Stimulated activated CD4-positive, alpha-beta T cell treated with anti-CD3 and anti-CD28 coated beads, Interleukin-1b, Interleukin-23, amount 100 ng/mL, for 1 hour (primary cell): ENCODE measurements at regions not wholly inside any gene's neighbourhood (a gene's known extent, or its start where the extent isn't known, plus 50 kb on each side); places are given as distances from the start of the nearest gene placed in this dataset.
A peak's percentile ranks its signal among the peaks of the same experiment; 100 is the strongest.
"Not testable (repeated sequence)": the region's sequence is repeated elsewhere in the genome, so short reads cannot be mapped to it uniquely, and the experiment has no call there.

Source experiments
- DNase-seq, 2 donors: peaks; one replicate each; pipeline ENCODE4 v3.0.0-alpha.2; 2020; ENCODE audit warnings: low read depth in 2 of 2

DNA sequence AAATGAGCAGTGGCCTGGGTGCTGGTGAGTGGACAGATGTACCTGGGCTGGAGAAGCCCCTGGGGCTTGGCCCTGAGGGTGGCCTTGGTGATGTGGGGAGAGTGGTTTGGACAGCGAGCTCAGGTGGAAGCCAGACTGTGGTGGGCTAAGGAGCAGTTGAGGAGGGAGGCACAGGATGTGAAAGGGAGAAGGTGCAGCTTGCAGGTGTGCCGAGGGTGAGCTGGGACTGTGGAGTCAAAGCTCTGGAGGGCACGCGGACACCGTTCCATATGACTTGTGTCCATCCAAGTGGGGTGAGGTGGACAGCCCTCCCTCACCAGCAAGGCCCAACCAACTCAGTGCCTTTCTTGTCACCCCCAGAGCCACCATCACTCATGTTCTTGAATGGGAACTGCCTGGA, 170.8 kb upstream of the ZNF267 start:
- DNase-seq: no peak

DNA sequence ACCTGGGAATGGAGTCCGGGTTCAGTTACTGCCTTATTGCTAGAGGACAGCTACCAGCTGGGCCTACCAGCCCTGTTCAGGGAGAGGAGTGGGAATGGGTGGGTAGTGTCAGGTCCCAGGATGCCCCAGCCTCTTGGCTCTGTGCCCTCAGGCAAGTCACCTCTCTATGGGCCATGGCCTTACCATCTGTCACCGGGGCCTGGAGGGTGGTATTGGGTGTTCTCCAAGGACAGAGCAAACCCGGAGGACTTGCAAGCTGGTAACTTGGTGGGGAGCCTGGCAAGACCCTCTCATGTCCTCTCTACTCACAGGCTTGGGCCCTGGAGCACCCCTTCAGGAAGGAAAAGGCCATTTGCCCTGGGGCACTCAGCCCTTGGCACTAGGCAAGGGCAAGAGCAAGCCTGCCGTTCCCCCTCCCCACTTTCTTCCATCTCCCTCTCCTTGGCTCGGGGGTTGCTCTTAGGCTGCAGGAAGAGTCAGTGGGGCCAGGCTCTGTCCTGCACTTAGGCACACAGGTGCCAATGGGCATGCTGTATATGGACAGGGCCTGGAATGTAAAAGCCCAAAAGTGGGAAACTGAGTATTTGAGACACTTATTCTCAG, 170.0 kb upstream of the ZNF267 start:
- no peak for DNase-seq

DNA sequence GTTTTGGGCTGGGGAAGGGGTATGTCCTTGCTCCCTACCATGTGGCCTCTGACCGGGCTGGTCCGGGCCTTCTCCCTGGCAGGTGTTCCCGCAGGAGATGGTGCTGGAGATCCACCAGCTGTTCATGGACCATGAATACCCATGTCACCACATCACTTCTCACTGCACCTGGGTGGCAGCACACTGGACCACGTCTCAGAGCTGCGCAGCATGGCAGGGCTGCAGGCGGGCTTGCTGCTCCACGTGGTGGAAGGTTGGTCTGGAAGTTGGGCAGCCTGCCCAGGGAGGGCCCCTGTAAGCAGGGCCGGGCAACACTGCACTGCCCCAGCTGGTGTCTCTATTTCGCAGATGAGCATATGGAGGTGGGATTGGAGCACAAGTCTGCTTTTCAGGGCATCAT, 169.5 kb upstream of the ZNF267 start:
- no peak for DNase-seq

DNA sequence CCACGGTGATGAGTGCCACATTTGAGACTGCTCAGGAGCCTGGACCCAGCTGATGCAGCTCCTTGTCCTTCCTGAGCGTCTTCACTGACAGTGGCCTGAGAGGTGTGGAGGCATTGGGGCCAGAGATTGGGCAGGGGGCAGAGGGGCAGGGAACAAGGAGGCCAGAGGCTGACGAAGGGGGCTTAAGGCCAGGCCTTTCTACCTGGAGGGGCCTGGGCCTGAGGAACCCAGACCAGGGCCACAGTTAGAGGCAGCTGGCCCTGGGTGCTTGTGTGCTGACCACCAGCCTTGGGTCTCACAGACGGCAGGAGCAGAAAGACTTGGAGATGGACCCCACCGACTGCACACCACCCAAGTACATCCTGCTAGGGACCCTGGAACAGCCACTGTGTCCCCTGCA, 168.2 kb upstream of the ZNF267 start:
- DNase-seq: no peak

DNA sequence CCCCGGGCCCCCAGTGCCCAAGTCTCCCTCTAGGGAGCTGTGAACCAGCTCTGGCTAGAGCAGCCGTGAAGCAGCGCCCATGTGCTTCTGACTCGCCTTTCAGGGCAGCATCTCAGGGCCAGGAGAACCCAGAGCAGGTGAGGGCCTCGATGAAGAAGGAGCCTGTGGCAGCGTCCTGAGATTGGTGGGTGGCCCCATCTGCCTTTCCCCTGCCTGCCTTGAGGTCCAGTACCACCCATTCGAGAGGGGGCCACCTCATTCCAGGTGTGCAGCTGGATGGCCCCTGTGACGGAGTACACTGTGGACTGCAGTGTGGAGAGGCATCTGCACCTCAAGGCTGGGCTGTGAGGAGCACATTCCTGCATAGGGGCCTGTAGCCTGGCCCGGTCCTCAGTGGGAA, 167.3 kb upstream of the ZNF267 start:
- DNase-seq: no peak

DNA sequence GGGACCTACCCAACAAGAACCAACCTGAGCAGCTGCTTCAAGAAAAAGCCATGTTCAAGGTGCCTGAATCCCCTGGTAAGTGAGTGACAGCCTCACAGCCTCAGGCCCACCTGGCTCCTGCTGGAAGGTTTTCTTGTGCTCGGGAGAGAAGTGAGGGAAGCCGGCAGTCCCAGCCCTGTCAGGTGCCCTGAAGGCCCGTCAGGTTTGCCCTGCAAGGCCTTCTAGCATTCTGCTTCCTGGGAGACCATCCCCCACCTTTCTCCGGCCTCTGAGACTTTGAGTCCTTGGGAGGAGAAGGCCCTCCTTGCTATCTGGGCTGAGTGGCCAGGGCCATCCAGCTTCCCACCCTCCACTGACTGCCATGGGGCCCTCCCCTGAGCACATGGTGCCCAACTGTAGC, 166.7 kb upstream of the ZNF267 start:
- DNase-seq: no peak

DNA sequence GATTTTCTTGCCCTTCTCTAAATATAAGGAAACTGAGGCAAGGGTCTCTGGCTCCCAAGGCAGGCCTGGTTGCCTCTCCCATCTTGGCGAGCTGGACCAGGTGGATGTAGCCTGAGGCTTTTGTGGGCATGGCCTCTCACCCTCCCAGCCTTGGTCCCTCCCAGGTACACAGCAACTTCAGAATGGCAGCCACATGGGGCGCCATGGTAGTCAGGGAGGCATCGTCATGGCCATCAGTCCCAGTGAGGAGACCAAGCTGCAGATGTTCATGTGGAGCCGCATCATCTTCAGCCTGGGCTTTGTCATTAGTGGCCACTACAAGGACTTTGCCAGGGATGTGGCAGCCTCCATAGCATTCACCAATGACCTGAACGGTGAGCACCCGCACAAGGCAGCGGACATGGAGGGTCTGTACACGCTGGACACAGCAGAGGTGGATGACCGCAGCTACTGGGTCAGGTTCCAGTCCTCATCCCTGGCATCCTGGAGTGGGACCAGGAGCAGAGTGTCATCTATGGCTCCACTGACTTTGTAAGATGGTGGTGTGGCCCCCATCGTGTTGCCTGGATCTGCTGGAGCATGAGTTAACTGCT, 165.8 kb upstream of the ZNF267 start:
- no peak for DNase-seq

DNA sequence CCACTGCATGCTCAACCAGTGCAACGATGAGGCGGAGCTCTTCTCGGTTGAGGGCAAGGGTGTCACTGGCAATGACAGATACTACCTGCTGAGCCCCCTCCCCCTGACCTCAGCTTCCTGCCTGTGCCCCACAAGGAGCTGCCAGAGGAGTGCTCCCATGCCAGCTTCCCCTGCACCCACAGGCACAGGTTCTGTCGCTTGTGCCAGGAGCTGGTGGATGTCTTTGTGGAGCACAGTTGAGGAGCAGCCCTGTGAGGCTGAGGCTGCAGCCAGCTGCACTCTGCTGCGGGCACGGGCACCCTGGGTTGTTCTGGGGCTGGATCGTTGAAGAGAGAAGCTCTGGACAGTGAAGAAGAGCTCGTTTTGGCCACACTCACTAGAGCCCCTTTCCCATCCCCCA, 165.3 kb upstream of the ZNF267 start:
- DNase-seq: no peak

DNA sequence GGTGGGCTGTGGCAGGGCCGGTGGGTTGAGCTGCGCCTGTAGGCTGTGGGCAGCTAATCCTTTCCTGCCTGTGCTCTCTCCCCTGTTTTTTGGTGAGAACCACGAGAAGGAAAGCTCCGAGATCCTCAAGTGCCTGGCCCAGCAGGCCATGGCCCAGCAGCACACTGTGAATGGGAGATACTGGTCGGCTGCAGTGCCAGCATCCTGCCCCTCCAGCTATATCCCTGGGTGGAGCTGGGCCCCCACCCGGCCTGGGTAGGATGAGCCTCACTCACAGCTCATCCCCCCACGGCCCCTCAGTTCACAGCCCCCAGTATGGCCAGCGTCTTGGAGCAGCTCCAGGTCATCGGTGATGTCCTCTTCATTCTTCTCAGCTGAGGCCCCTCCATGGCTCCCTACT, 164.4 kb upstream of the ZNF267 start:
- DNase-seq: no peak

DNA sequence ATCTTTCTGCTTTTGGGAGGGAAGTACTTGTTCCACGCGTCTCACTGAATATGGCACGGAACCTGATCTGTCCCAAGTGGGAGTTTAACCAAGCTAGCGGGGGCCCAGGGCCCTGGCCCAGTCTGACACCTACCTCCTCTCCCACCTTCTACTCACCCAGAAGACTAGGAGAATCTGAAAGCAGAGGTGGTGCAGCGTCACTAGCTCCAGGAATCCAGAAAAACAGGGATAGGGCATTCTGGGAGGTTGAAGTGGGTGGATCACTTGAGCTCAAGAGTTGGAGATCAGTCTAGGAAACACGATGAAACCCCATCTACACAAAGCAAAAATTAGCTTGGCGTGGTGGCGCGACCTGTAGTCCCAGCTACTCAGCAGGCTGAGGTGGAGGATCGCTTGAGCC, 163.5 kb upstream of the ZNF267 start:
- DNase-seq: no peak

DNA sequence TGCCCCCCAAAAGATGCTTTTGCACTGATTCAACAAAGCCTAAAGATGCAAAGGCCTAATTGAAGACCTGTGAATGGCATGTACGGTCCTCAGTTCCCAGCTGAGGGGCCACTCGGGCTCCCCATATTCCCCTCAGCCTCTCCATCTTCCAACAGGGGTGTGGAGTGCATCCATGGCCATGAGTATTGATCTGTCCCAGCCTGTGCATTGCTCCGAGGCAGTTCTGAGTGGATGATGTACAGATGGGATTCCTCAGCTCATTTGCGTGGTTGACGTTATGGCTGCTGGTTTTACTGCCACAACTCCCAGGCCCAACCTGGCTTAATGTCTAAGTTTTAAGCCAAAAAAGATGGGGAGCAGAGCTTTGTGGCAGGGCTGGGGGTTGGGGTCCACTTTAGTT, 162.7 kb upstream of the ZNF267 start:
- DNase-seq: no peak

DNA sequence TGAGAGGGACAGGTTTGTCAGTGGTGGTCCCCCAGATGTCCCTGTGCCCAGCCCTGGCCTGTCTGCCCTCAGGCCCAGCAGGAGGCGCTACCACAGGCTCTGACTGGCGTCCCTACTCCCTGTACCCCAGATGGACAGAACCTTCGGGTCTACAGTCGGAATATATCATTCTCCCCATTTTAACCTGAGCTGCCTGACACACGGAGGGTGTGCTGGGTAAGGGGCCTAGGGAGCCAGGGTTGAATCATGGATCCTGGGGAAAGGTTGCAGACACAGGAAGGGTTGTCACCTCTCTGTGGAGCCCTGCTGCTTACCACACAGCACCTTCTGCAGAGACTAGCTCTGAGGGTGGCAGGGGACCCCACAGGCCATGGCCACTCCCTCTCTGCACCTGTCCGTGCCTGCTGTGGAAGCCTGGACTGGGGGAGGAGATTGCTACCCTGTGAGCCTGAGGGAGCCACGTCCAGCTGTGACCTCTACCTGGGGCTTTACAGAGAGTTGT, 162.2 kb upstream of the ZNF267 start:
- no peak for DNase-seq

DNA sequence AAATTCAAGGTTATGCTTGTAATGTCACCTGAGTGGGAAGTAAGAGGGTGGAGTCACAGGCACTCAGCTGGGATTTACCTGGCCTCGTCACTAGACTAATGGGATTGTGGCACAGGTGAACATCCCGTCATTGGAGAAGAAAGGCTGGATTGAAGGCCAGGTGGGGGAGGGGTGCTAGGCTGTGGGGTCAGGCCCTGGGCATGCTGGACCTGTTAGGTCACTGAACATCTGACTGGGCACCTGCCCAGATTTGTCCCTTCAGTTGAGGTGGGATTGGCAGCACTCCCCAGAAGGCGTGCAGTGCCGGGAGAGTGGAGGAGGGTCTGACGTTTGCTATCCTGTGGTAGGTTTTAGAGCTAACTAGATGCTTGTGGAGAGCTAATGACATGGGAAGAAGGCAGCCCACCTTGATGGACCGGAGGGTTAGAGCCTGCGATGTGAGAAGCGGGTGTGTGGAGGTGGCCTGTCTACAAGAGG, 161.5 kb upstream of the ZNF267 start:
- DNase-seq: no peak

DNA sequence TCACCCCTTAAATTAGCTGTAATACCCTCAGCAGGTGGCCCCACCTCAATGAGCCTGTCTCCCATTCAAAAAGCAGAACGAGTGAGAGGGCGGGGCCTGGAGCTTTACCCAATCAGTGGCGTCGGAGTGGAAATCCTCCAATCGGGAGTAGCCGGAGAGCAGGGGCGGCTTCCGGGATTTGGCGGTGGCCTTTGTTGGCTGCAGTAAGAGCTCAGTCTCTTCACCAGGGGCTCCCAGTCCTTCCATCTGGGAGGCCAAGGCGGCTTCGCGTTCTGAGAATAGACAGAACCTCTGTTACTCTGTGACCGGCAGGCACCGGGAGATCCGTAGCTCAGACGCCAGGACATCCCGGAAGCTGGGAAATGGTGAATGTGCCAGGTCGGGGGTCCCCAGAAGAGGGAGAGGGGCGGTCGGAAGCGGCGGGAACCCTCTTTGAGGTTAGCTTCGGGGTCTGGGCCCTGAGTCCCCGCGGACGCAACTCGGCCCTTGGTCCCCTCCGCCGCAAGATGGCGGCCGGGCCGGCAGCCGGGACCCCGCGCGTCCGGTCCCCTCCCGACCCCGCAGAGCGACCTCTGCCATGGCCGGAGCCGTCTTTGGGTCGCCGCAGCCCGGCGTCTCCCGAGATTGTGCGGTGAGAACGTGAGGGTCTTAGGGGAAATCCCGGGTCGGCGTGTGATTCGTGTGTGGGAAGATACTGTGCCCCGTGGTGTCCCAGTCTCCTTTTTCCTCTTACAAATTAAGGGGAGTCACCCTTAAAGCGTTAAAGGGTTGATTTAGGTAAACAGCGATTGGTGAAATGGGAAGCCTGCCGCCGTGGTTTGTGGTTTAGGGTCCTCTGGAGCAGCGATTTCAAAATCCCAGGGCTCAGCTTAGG, 160.3 kb upstream of the ZNF267 start:
- DNase-seq: peak; percentile 68 to 86

DNA sequence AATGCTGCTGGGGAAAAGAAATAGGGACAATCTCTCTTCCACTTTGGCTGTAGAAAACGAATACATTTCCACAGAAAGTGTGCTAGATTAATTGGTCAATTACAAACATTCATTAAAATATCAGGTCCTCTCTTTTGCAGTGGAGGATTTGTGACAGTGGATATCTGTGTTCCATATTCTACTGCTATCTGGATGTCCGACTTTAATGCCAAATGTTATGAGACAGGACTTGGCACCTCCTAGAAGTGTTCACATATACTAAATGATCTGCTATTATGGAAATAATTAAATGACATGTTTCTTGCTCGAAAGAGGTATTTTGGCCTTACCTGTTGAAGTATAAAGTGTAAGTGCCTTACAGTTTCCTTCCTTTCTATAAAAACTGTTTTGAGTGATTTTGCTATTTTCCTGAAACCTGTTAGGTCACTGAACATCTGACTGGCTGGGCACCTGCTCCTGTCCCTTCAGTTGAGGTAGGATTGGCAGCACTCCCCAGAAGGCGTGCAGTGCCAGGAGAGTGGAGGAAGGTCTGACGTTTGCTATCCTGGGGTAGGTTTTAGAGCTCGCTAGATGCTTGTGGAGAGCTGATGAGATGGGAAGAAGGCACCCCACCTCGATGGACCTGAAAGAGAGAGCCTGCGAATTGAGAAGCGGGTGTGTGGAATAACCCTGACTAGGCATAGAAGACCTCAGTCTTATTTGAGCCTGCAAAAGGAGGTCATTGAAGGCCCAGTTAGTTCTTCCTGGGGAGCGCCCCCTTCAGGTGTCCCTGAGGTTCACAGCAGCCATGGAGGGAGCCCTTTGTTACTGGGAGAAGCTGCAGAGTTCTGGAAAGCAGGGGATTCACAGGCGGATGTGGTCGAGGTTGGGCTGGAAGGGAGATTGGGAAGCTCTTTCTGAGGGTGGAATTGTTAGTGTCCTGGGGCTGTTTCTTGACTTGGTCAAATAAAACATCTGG, 159.4 kb upstream of the ZNF267 start:
- no peak for DNase-seq

DNA sequence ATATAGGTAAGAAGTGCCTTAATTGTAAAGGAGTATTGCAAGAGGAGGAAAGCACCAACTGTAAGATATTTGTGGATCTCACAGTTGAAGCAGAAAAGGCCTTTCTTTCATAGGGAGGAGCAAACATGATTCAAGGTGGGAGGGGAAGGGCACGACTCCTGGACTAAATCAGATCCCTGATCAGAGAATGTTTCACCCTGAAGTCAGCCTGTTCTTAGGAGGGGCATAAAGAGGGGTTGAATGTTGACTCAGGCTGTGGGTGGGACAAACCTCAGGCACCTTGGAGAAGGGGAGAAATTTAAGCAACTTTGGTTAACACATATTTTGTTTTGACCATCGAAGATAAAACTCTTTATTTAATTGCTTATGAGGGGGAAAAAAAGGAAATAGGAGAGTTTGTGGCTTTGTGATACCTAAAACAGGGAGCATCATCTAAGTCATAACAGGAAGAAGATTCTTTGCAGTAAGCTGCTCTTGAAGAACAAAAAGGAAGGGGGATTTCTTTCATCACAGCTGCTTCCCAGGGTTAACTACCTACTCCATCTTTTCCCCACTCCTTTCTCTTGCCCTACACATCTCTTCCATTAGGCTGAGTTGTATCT, 158.6 kb upstream of the ZNF267 start:
- DNase-seq: no peak

DNA sequence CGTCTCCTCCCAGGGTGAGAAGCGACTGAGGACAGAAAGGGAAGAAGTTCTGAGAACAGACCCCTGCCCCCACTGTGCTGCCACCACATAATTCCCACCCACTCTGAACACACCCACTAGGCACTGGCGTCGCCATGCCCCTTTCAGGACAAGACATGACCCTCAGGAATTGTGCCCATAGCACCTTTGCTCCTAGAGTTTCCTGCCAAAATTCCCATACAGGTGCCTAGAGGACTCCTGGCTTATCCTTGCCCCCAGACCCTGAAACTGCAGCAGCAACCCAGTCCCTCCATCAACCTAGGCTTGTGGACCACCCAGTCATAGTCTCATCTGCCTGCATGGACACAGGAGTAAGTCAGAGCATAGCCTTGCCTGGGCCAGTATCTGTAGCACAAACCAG, 157.7 kb upstream of the ZNF267 start:
- DNase-seq: no peak

DNA sequence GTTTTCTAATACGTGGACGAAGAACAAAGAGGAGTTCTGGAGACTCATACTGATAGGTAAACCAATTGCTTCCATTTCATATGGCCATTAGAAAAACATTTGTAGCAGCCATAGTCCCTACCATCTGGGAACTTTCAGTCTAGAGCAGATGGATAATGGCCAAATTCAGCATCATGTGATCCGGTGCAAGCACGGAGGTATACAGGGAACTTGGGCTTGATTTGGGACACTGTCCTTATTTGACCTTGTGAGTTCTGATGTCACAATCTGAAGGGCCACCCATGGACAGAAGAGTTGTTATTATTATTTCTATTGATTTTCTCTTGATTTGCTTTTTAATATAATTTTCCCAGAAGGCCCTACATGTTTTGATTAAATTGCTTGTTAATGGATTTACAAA, 154.6 kb upstream of the ZNF267 start:
- no peak for DNase-seq

DNA sequence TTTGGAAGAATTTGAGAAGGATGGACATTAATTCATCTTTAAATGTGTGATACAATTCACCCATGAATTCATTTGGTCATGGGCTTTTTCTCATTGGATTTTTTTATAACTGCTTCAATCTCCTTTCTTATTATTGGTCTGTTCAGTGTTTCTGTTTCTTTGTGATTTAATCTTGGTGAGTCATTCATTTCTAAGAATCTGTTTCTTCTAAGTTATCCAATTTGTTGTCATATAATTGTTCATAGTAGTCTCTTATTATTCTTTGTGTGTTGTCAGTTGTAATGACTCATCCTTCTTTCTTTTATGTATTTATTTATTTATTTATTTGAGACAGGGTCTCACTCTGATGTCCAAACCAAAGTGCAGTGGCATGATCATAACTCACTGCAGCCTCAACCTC, 146.1 kb upstream of the ZNF267 start:
- DNase-seq: no peak

DNA sequence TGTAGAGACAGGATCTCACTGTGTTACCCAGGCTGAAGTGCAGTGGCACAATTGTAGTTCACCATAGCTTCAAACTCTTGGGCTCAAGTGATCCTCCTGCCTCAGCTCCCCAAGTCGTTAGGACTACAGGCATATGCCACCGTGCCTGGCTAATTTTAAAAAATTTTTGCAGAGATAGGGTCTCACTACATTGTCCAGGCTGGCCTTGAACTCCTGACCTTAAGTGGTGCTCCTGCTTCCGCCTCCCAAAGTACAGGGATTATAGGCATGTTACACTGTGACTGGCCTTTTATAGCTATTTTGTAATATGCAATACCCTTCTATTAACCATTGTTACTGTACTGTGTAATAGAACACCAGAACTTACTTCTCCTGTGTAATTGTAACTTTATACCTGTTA, 139.3 kb upstream of the ZNF267 start:
- no peak for DNase-seq

DNA sequence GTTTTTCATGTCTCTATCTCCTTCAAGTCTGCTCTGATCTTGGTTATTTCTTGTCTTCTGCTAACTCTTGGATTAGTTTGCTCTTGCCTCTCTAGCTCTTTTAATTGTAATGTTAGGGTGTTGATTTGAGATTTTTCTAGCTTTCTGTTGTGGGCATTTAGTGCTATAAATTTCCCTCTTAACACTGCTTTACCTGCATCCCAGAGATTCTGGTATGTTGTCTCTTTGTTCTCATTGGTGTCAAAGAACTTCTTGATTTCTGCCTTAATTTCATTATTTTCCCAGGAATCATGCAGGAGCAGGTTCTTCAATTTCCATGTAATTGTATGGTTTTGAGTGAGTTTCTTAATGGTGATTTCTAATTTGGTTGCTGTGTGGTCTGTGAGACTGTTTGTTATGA, 128.5 kb upstream of the ZNF267 start:
- not testable (repeated sequence) for DNase-seq
